ENCODE measurements at regions not wholly inside any gene's neighbourhood (a gene's known extent, or its start where the extent isn't known, plus 50 kb on each side); places are given as distances from the start of the nearest gene placed in this dataset.
"Not testable (repeated sequence)": the region's sequence is repeated elsewhere in the genome, so short reads cannot be mapped to it uniquely, and the experiment has no call there.

GRCh38 chr10:53687800-53688199 lies 915.2 kb upstream of the MBL2 start:
- Mint-ChIP-seq H3K27ac (no peak overlapping the region), H3K27me3 (no peaks in the 10 kb centered on the region), H3K4me1 (no peaks in the 10 kb centered on the region), H3K4me3 (no peak overlapping the region), H3K9me3 (peaks cover 0 to 5% of the 10 kb centered on the region in 2 donors)
- DNase-seq = no peak
- ATAC-seq = no peak

DNA sequence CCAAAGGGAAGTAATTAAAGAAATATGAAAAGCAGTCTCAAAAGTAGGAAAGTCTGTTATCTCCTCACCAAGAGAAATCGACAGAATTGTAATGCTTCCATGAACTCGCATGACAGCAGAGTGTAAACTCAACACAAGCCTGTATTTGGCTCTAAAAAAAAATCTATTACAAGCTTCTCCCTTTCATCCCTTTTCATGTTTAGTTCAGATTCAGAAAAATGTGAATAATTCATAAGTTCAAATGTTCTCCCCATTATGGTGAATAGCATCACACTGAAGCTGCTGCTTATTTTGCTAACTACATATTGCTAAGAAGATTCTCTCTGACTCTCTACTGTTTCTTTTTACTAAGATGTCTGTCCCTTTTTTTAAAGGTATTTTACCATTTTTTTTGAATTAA lies 910.3 kb upstream of the MBL2 start:
- Mint-ChIP-seq H3K4me3 (no peak overlapping the region), H3K27ac (no peak overlapping the region), H3K9me3 (peaks cover 8 to 13% of the 10 kb centered on the region in 2 donors), H3K27me3 (no peaks in the 10 kb centered on the region), H3K4me1 (no peaks in the 10 kb centered on the region)
- no peak for ATAC-seq
- no peak for DNase-seq

GRCh38 chr10:53682458-53682857 lies 909.9 kb upstream of the MBL2 start:
- no peak for DNase-seq
- H3K9me3 Mint-ChIP-seq = peaks cover 8 to 13% of the 10 kb centered on the region in 2 donors
- H3K27me3 Mint-ChIP-seq = no peaks in the 10 kb centered on the region
- ATAC-seq = no peak
- H3K27ac Mint-ChIP-seq = no peak overlapping the region
- no peak overlapping the region for H3K4me3 Mint-ChIP-seq
- no peaks in the 10 kb centered on the region for H3K4me1 Mint-ChIP-seq

DNA sequence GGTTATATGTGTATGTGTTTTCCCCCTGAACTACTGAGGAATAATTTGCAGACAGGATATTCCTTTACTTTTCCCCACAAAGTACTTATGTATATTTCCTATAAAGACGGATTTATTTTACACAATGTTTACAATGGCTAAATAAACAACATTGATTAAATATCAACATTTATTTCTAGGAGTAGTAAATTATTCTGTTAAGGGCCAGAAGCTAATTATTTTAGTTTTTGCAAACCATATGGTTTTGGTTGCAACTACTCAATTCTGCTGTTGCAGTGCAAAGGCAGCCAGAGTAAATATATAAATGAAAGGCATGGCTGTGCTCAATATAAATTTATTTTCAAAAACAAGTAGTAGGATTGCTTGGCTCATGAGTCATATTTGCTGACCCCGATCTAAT lies 907.1 kb upstream of the MBL2 start:
- Mint-ChIP-seq H3K27ac (no peak overlapping the region), H3K9me3 (peaks cover 9 to 13% of the 10 kb centered on the region in 2 donors), H3K4me3 (no peak overlapping the region), H3K27me3 (no peaks in the 10 kb centered on the region), H3K4me1 (no peaks in the 10 kb centered on the region)
- DNase-seq (no peak), ATAC-seq (no peak)

- Mint-ChIP-seq H3K4me1 (no peaks in the 10 kb centered on the region), H3K27ac (no peak overlapping the region), H3K9me3 (peaks cover 0 to 6% of the 10 kb centered on the region in 2 donors), H3K27me3 (no peaks in the 10 kb centered on the region), H3K4me3 (no peak overlapping the region)
- ATAC-seq (no peak), DNase-seq (no peak)
Observed at GRCh38 chr10:53675177-53675576, 902.6 kb upstream of the MBL2 start.

DNA sequence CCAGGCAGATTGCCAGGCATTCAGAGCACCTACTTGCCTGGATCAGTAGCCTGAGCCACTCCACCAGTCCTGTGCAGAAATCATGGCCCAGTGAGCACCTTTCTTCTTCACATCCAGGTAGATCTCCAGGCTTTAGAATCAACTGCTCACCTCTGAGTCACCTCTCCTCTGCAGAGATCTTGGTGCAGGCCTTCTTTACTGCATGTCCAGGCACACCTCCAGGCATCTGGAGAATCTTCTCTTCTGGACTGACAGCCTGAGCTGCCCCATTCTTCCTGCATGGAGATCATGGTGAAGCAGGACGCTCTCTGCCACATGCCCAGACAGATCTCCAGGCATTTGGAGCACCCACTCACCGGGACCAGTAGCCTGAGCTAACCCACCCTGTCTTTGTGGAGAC lies 894.5 kb upstream of the MBL2 start:
- H3K9me3 Mint-ChIP-seq = peaks cover 0 to 13% of the 10 kb centered on the region in 2 donors
- no peaks in the 10 kb centered on the region for H3K4me1 Mint-ChIP-seq
- DNase-seq = no peak
- ATAC-seq = no peak
- no peak overlapping the region for H3K27ac Mint-ChIP-seq
- no peak overlapping the region for H3K4me3 Mint-ChIP-seq
- H3K27me3 Mint-ChIP-seq = no peaks in the 10 kb centered on the region

DNA sequence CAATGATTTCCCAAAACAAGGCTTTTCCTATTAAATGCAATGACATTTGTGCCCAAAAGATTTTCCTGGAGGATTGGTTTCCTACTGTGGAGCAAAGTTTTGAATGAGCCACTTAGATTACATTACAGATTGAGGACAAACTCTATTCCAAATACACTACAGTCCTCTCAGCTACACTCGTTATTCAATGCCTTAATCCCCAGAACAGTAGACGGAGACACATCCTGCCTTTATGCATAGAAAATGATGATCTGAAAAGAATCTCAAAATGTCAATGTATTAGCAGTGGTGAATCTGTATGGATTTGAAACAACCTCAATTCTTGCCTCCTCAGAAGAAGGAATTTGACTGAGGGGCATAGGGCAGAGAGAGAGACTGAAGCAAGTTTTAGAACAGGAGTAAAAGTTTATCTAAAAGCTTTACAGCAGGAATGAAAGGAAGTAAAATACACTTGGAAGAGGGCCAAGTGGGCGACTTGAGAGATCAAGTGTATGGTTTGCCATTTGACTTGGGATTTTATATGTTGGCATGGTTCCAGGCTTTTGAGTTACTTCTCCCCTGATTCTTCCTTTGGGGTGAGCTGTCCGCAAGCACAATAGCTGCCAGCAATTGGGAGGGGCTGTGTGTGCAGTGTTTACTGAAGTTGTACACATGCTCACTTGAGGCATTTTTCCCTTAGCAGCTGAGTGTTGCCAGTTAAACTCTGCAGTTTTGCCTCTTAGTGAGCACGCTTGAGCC lies 891.9 kb upstream of the MBL2 start:
- no peaks in the 10 kb centered on the region for H3K27me3 Mint-ChIP-seq
- ATAC-seq = no peak
- no peak overlapping the region for H3K4me3 Mint-ChIP-seq
- no peak overlapping the region for H3K27ac Mint-ChIP-seq
- no peaks in the 10 kb centered on the region for H3K4me1 Mint-ChIP-seq
- DNase-seq = no peak
- peaks cover 4 to 23% of the 10 kb centered on the region in 2 donors for H3K9me3 Mint-ChIP-seq

DNA sequence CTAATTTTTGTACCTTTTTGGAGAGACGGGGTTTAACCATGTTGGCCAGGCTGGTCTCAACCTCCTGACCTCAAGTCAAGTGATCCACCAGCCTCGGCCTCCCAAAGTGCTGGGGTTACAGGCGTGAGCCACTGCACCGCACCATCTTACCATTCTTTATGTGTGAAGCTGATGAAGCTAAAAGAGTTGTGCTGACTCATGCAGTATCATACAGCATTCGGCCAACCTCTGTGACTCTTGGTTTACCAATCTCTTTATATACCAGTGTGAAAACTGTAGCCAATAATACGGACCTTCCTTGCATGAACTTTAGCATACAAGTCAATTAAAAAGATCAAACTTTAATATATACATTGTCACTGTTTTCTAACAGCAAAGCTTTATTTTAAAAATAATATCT lies 878.2 kb upstream of the MBL2 start:
- ATAC-seq = no peak
- Mint-ChIP-seq H3K27me3 (no peaks in the 10 kb centered on the region), H3K4me3 (no peak overlapping the region), H3K9me3 (peaks cover 0 to 14% of the 10 kb centered on the region in 2 donors), H3K27ac (no peak overlapping the region), H3K4me1 (no peaks in the 10 kb centered on the region)
- no peak for DNase-seq

DNA sequence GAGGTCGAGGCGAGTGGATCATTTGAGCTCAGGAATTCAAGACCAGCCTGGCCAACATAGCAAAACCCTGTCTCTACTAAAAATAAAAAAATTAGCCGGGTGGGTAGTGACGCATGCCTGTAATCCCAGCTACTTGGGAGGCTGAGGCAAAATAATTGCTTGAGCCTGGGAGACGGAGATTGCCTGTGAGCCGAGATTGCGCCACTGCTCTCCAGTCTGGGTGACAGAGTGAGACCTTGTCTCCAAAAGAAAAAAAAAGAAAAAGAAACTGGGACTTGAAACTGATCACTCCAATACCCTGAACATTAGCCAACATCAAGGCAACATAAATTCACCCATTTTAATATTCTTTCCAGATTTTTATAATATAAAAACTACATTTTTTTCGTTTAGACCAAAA lies 874.6 kb upstream of the MBL2 start:
- not testable (repeated sequence) for ATAC-seq, H3K4me3 Mint-ChIP-seq, H3K27ac Mint-ChIP-seq, DNase-seq, H3K4me1 Mint-ChIP-seq, H3K27me3 Mint-ChIP-seq, H3K9me3 Mint-ChIP-seq

GRCh38 chr10:53646525-53646924 lies 873.9 kb upstream of the MBL2 start:
- Mint-ChIP-seq H3K4me3 (no peak overlapping the region), H3K27me3 (no peaks in the 10 kb centered on the region), H3K9me3 (peaks cover 4 to 8% of the 10 kb centered on the region in 2 donors), H3K4me1 (no peaks in the 10 kb centered on the region), H3K27ac (no peak overlapping the region)
- DNase-seq (no peak), ATAC-seq (no peak)

DNA sequence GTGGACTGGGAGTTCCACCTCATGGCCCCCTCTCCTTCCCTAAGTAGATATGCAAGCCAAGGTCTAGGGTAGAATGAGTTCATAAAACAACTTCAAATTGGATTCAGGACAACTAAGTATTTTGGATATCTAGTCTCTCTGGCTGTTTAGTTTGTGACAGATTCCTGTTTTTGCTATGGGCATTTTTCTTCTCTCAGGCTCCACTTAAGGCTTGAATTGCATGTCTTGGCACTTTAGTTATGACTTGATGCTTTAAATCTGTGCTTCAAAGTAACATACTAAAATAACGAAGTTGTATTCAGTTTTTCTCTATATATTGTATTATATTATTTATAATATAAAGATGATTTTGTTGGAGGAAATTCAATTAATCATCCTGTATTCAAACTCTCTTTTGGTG lies 873.4 kb upstream of the MBL2 start:
- ATAC-seq (no peak), DNase-seq (no peak)
- Mint-ChIP-seq H3K27ac (no peak overlapping the region), H3K27me3 (no peaks in the 10 kb centered on the region), H3K4me1 (no peaks in the 10 kb centered on the region), H3K4me3 (no peak overlapping the region), H3K9me3 (peaks cover 7 to 11% of the 10 kb centered on the region in 2 donors)

DNA sequence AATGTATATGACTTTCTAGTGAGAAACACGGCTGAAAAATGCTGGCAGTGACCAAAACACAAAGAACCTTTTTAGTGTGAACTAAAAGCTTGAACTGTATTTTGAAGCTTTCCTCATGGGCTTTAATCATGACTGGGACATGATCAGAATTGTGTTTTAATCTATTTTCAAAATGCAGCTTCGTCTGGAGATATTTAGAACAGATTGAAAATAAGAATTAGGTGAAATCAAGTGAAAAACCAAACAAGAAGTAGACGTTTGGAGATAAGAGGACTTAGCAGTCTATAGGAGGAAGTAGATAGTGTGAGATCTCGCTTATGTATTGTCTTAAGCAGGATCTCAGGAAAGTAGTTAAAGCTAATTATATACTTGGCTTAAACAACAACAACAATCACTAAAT lies 865.4 kb upstream of the MBL2 start:
- H3K4me1 Mint-ChIP-seq = no peaks in the 10 kb centered on the region
- no peak for DNase-seq
- no peak for ATAC-seq

GRCh38 chr10:53624722-53625121 lies 852.1 kb upstream of the MBL2 start:
- Mint-ChIP-seq H3K27me3 (no peaks in the 10 kb centered on the region), H3K4me3 (no peak overlapping the region), H3K27ac (no peak overlapping the region), H3K9me3 (peaks cover 13 to 17% of the 10 kb centered on the region in 2 donors), H3K4me1 (no peaks in the 10 kb centered on the region)
- no peak for ATAC-seq
- no peak for DNase-seq

More for the DNA sequence above, 865.4 kb upstream of the MBL2 start:
- no peaks in the 10 kb centered on the region for H3K27me3 Mint-ChIP-seq
- no peak overlapping the region for H3K27ac Mint-ChIP-seq
- H3K4me3 Mint-ChIP-seq = no peak overlapping the region
- peaks cover 12 to 15% of the 10 kb centered on the region in 2 donors for H3K9me3 Mint-ChIP-seq

GRCh38 chr10:53622201-53622600 lies 849.6 kb upstream of the MBL2 start:
- ATAC-seq = no peak
- DNase-seq = no peak
- peaks cover 6 to 15% of the 10 kb centered on the region in 2 donors for H3K9me3 Mint-ChIP-seq
- no peaks in the 10 kb centered on the region for H3K4me1 Mint-ChIP-seq
- no peak overlapping the region for H3K27ac Mint-ChIP-seq
- no peaks in the 10 kb centered on the region for H3K27me3 Mint-ChIP-seq
- no peak overlapping the region for H3K4me3 Mint-ChIP-seq

DNA sequence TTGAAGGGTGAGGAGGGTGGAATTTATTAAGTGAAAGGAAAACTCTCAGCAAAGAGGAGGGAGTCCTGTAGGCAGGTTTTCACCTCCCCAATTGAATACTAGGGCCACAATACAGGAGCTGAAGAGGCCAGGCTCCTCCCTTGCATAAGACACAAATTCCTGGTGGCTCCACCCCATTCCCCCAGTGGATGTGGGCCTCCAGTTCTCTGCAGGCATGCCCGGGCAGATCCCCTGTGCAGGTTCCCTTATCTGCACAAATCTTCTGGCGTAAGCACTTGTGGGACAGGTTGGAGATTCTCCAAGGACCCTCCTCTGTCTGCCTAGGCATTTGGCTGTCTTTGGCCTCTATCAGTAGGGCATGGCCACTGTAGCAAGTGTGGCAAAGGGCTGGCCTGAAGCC lies 847.1 kb upstream of the MBL2 start:
- DNase-seq = no peak
- no peak overlapping the region for H3K4me3 Mint-ChIP-seq
- no peak overlapping the region for H3K27ac Mint-ChIP-seq
- H3K4me1 Mint-ChIP-seq = no peaks in the 10 kb centered on the region
- peaks cover 6 to 15% of the 10 kb centered on the region in 2 donors for H3K9me3 Mint-ChIP-seq
- no peak for ATAC-seq
- H3K27me3 Mint-ChIP-seq = no peaks in the 10 kb centered on the region

DNA sequence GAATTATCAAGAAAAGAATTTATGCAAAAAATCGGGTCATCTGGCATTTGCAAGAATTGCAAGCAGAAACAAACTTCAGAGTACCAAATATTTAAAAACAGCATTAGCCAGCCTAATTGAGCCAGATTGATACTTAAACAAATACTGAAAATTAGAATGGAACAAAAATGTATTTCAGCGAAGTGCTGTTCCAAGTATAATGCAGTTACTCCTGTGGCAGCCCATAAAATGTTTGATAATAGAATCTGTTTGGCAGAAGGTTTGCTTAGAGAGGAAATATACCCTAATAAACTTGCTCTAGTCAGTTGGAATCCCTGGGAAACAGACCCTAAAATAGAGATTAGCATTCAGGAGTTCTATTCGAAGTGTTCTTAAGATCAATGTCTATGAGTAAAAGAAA lies 835.1 kb upstream of the MBL2 start:
- ATAC-seq (no peak), DNase-seq (no peak)
- H3K9me3 Mint-ChIP-seq = peaks cover 6 to 9% of the 10 kb centered on the region in 2 donors
- no peak overlapping the region for H3K4me3 Mint-ChIP-seq
- H3K4me1 Mint-ChIP-seq = no peaks in the 10 kb centered on the region
- no peaks in the 10 kb centered on the region for H3K27me3 Mint-ChIP-seq
- H3K27ac Mint-ChIP-seq = no peak overlapping the region

- no peak overlapping the region for H3K27ac Mint-ChIP-seq
- DNase-seq = no peak
- H3K4me1 Mint-ChIP-seq = no peaks in the 10 kb centered on the region
- no peak overlapping the region for H3K4me3 Mint-ChIP-seq
- H3K9me3 Mint-ChIP-seq = peaks cover 6 to 8% of the 10 kb centered on the region in 2 donors
- ATAC-seq = no peak
- no peaks in the 10 kb centered on the region for H3K27me3 Mint-ChIP-seq
Observed at GRCh38 chr10:53606981-53607380, 834.4 kb upstream of the MBL2 start.

Measured in stimulated activated naive CD8-positive, alpha-beta T cell treated with anti-CD3 and anti-CD28 coated beads, Interleukin-15, amount 100 ng/mL, for 72 hours (primary cell).